Trophoblast cell (in vitro differentiated cells and primary cell): ENCODE measurements at regions not wholly inside any gene's neighbourhood (a gene's known extent, or its start where the extent isn't known, plus 50 kb on each side); places are given as distances from the start of the nearest gene placed in this dataset.

Source experiments
- DNase-seq, 2 donors: peaks; one replicate each; pipeline ENCODE4 v3.0.0-alpha.2; 2016
- H2AFZ ChIP-seq: 2 replicates; pipeline ENCODE4 v1.6.1; 2013; ENCODE audit warnings: low read length, moderate library complexity, mild to moderate bottlenecking; ENCODE audit not compliant: insufficient read depth, poor library complexity
- H2AK5ac ChIP-seq: 2 replicates; pipeline ENCODE4 v1.6.1; 2013; ENCODE audit warnings: mild to moderate bottlenecking, low read length
- H2BK120ac ChIP-seq: 2 replicates; pipeline ENCODE4 v1.6.1; 2013; ENCODE audit warnings: low read length, mild to moderate bottlenecking, moderate library complexity; ENCODE audit not compliant: insufficient read depth, poor library complexity
- H2BK12ac ChIP-seq: 2 replicates; pipeline ENCODE4 v1.6.1; 2013; ENCODE audit warnings: mild to moderate bottlenecking, low read length, moderate library complexity
- H2BK5ac ChIP-seq: 2 replicates; pipeline ENCODE4 v1.6.1; 2013; ENCODE audit warnings: low read length, low read depth, moderate library complexity, mild to moderate bottlenecking; ENCODE audit not compliant: poor library complexity
- H3K14ac ChIP-seq: 2 replicates; pipeline ENCODE4 v1.6.1; 2013; ENCODE audit warnings: mild to moderate bottlenecking, low read length
- H3K18ac ChIP-seq: 2 replicates; pipeline ENCODE4 v1.6.1; 2013; ENCODE audit warnings: mild to moderate bottlenecking, low read length
- H3K23ac ChIP-seq: 2 replicates; pipeline ENCODE4 v1.6.1; 2013; ENCODE audit warnings: low read length
- H3K27ac ChIP-seq: 2 replicates; pipeline ENCODE4 v1.5.1; 2013; ENCODE audit warnings: low read depth, mild to moderate bottlenecking, inconsistent platforms, low read length, moderate library complexity
- H3K27me3 ChIP-seq: 2 replicates; pipeline ENCODE4 v1.6.1; 2013; ENCODE audit warnings: inconsistent platforms, mild to moderate bottlenecking, low read length, moderate library complexity; ENCODE audit not compliant: insufficient read depth
- H3K36me3 ChIP-seq, 2 experiments: 1 replicate in 1 of 2; 2 replicates in 1 of 2; pipeline ENCODE4 v1.6.1; 2013; ENCODE audit warnings: low read length in 2 of 2, mild to moderate bottlenecking in 2 of 2, moderate library complexity in 1 of 2; ENCODE audit not compliant: insufficient read depth in 2 of 2, control insufficient read depth in 1 of 2
- H3K4ac ChIP-seq: 2 replicates; pipeline ENCODE4 v1.6.1; 2013; ENCODE audit warnings: low read depth, mild to moderate bottlenecking, low read length, moderate library complexity
- H3K4me1 ChIP-seq, 2 experiments: 1 replicate in 1 of 2; 2 replicates in 1 of 2; pipeline ENCODE4 v1.6.1; 2013; ENCODE audit warnings: low read length in 2 of 2, mild to moderate bottlenecking in 2 of 2, moderate library complexity in 1 of 2; ENCODE audit not compliant: insufficient read depth in 2 of 2, control insufficient read depth in 1 of 2
- H3K4me2 ChIP-seq: 2 replicates; pipeline ENCODE4 v1.6.1; 2013; ENCODE audit warnings: inconsistent platforms, mild to moderate bottlenecking, low read length, moderate library complexity
- H3K4me3 ChIP-seq: 2 replicates; pipeline ENCODE4 v1.5.1; 2013; ENCODE audit warnings: mild to moderate bottlenecking, low read depth, low read length, inconsistent platforms
- H3K79me1 ChIP-seq: one replicate; pipeline ENCODE4 v1.6.1; 2013; ENCODE audit warnings: low read length
- H3K79me2 ChIP-seq: 2 replicates; pipeline ENCODE4 v1.6.1; 2013; ENCODE audit warnings: low read length, mild to moderate bottlenecking; ENCODE audit not compliant: control insufficient read depth, insufficient read depth, poor library complexity
- H3K9ac ChIP-seq: 2 replicates; pipeline ENCODE4 v1.6.1; 2013; ENCODE audit warnings: mild to moderate bottlenecking, low read length
- H3K9me3 ChIP-seq: 2 replicates; pipeline ENCODE4 v1.6.1; 2013; ENCODE audit warnings: low read depth, mild to moderate bottlenecking, control low read depth, inconsistent platforms, low read length; ENCODE audit not compliant: insufficient read depth
- H4K12ac ChIP-seq: 2 replicates; pipeline ENCODE4 v1.6.1; 2013; ENCODE audit warnings: low read depth, mild to moderate bottlenecking, low read length, moderate library complexity
- H4K8ac ChIP-seq: 2 replicates; pipeline ENCODE4 v1.6.1; 2013; ENCODE audit warnings: low read depth, mild to moderate bottlenecking, low read length, moderate library complexity
- H4K91ac ChIP-seq: one replicate; pipeline ENCODE4 v1.6.1; 2013; ENCODE audit warnings: low read depth, mild to moderate bottlenecking, low read length, moderate library complexity
- WGBS: extraction: QIAGEN DNeasy Blood & Tissue Kit; methylation state at CpG from one replicate; pipeline ENCODE4 v1.1.7; 2013; ENCODE audit warnings: missing lambda C conversion rate; ENCODE audit not compliant: insufficient read length, insufficient coverage; ENCODE audit errors: extremely low coverage; 5-methylcytosine and 5-hydroxymethylcytosine counted together

DNA sequence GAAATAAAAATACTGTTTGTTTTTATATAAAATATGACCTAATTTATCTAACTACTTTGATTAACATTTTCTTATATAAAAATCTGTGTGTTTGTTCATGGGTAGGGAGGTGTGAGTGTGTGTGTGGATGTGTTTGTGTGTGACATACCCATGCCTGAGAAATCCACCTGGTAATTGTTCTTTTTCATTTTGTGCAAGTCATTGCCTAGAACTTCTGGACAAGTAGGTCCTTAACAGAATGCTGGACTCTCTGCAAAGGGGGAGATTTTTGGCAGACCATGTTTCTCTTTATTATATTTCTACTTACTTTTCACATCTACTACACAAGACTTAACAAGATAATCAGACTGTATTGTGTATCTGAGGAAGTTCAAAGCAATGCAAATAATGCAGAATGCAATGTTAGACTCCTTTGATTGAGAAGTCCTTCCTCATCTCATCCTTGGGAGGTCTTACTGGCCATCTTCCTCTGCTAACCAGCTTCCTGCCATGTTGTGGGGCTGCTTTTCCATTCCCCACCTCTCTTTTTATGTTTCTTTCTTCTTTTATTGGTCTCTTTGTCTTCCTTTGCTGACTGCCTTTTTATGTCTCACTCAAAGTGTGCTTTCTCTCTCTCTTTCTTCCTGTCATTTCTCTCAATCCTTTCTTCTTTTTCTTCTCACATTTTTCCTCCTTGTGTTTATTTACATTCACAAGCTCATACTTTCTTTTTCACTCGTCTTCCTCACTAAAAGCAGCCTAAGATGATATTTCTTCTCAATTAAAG lies 1017.0 kb upstream of the CNTN5 start:
- Histone ChIP-seq H4K91ac (no peak overlapping the region), H2AFZ (no peak overlapping the region), H3K79me1 (no peaks in the 10 kb centered on the region), H2BK120ac (no peak overlapping the region), H3K18ac (no peak overlapping the region), H3K4me2 (no peak overlapping the region), H3K9me3 (no peaks in the 10 kb centered on the region), H3K23ac (no peak overlapping the region), H3K79me2 (no peaks in the 10 kb centered on the region), H3K4me3 (no peak overlapping the region), H4K12ac (no peak overlapping the region), H3K14ac (no peak overlapping the region), H2BK5ac (no peak overlapping the region), H3K27me3 (no peaks in the 10 kb centered on the region), H3K9ac (no peak overlapping the region), H3K4me1 (no peaks in the 10 kb centered on the region), H3K27ac (no peak overlapping the region), H3K4ac (no peak overlapping the region), H2AK5ac (no peak overlapping the region), H2BK12ac (no peak overlapping the region), H3K36me3 (no peaks in the 10 kb centered on the region), H4K8ac (no peak overlapping the region)
- no CpG with 5 or more reads among the region's 1 CpG for WGBS
- DNase-seq: no peak

DNA sequence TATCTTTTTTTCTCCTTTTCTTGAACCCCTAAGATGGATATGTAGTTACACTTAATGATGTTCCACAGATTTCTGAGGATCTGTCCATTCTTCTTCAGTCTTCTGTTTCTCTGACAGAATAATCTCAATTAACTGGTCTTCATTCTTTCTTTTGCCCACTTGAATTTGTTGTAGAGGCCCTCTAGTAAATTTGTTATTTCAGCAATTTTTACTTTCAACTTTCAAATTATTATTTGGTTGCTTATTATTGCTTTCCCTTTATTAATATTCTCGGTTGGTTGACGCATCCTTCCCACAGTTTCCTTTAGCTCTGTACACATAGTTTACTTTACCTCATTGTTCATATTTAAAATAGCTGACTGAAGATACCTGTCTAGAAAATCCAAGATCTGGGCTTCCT lies 1013.7 kb upstream of the CNTN5 start:
- Histone ChIP-seq H2AK5ac (no peak overlapping the region), H3K4me2 (no peak overlapping the region), H3K79me1 (no peaks in the 10 kb centered on the region), H3K36me3 (no peaks in the 10 kb centered on the region), H3K18ac (no peak overlapping the region), H3K27ac (no peak overlapping the region), H2BK12ac (no peak overlapping the region), H3K14ac (no peak overlapping the region), H3K4me3 (no peak overlapping the region), H3K4ac (no peak overlapping the region), H3K9me3 (peaks cover under 1% of the 10 kb centered on the region), H3K79me2 (no peaks in the 10 kb centered on the region), H3K27me3 (no peaks in the 10 kb centered on the region), H2BK5ac (no peak overlapping the region), H4K12ac (no peak overlapping the region), H3K23ac (no peak overlapping the region), H4K8ac (no peak overlapping the region), H3K4me1 (no peaks in the 10 kb centered on the region), H3K9ac (no peak overlapping the region), H2AFZ (no peak overlapping the region), H2BK120ac (no peak overlapping the region), H4K91ac (no peak overlapping the region)
- peak in 1 of 2 donors; percentile 5 for DNase-seq
- no CpG with 5 or more reads among the region's 2 CpGs for WGBS

DNA sequence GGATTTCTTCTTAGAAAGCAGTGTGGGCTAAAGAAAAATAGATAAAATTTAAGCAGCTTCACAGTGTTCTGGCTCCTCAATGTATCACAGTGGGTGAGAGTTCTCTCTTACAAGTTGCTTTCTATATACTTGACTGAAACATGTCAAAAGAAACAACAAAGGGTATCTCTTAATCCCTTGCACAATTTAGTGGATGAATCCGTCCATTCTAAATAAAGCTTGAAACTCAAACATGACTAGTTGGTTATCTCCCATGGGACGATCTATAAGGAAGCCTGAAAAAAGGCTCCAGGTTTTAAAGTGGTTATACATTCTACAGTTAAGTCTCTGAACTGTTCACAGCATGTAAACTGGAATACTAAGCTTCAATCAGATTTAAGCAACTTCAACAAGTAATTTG lies 993.1 kb upstream of the CNTN5 start:
- Histone ChIP-seq H2BK5ac (no peak overlapping the region), H3K27me3 (no peaks in the 10 kb centered on the region), H2AK5ac (no peak overlapping the region), H2AFZ (no peak overlapping the region), H3K18ac (no peak overlapping the region), H2BK12ac (no peak overlapping the region), H3K14ac (no peak overlapping the region), H2BK120ac (no peak overlapping the region), H3K23ac (no peak overlapping the region), H3K79me1 (no peaks in the 10 kb centered on the region), H3K36me3 (no peaks in the 10 kb centered on the region), H4K12ac (no peak overlapping the region), H3K9me3 (no peaks in the 10 kb centered on the region), H3K9ac (no peak overlapping the region), H3K79me2 (no peaks in the 10 kb centered on the region), H3K4me3 (no peak overlapping the region), H4K91ac (no peak overlapping the region), H3K4ac (no peak overlapping the region), H3K27ac (no peak overlapping the region), H3K4me2 (no peak overlapping the region), H4K8ac (no peak overlapping the region), H3K4me1 (no peaks in the 10 kb centered on the region)
- WGBS: no CpG with 5 or more reads among the region's 2 CpGs
- DNase-seq: no peak

DNA sequence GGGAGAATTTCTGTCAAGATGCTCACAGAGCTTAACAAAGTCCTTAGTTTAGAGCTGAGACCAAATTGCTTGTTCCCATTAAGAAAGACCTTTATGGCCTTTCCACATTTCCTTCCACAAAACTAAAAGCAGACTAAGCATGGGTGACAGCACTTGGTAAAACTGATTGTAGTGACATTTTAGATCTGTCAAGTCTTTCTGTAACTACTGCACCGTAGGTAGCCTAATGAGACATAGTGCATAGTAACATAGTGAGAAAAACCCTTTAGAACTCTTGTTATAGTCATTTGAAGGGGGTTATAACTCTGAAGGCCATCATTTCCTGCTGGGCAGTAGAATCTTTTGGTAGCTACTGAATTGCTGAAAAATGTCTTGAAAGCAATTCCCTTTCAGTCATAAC lies 990.9 kb upstream of the CNTN5 start:
- DNase-seq: no peak
- no peak overlapping the region for H3K4ac ChIP-seq
- H3K4me2 ChIP-seq: no peak overlapping the region
- no peak overlapping the region for H2AK5ac ChIP-seq
- no peaks in the 10 kb centered on the region for H3K79me2 ChIP-seq
- H2BK5ac ChIP-seq: no peak overlapping the region
- H4K12ac ChIP-seq: no peak overlapping the region
- H3K23ac ChIP-seq: no peak overlapping the region
- no peak overlapping the region for H3K27ac ChIP-seq
- H4K91ac ChIP-seq: no peak overlapping the region
- no peak overlapping the region for H2BK120ac ChIP-seq
- no CpG with 5 or more reads among the region's 1 CpG for WGBS
- no peaks in the 10 kb centered on the region for H3K36me3 ChIP-seq
- H2AFZ ChIP-seq: no peak overlapping the region
- H4K8ac ChIP-seq: no peak overlapping the region
- H3K79me1 ChIP-seq: no peaks in the 10 kb centered on the region
- no peaks in the 10 kb centered on the region for H3K4me1 ChIP-seq
- H3K9me3 ChIP-seq: no peaks in the 10 kb centered on the region
- H3K4me3 ChIP-seq: no peak overlapping the region
- H2BK12ac ChIP-seq: no peak overlapping the region
- H3K9ac ChIP-seq: no peak overlapping the region
- H3K18ac ChIP-seq: no peak overlapping the region
- H3K27me3 ChIP-seq: no peaks in the 10 kb centered on the region
- no peak overlapping the region for H3K14ac ChIP-seq
